Coronary artery (tissue), 2 donors: ENCODE measurements at regions not wholly inside any gene's neighbourhood (a gene's known extent, or its start where the extent isn't known, plus 50 kb on each side); places are given as distances from the start of the nearest gene placed in this dataset.

Experiments
- DNase-seq: peaks from one replicate; pipeline ENCODE4 v3.0.0-alpha.2; 2017; ENCODE audit warnings: low spot score
- H3K27ac ChIP-seq, 2 donors: fragments of 200-600 bp; sonication (generic); one replicate each; pipeline ENCODE4 v1.5.1; 2016 to 2019
- H3K4me3 ChIP-seq: fragments of 200-600 bp; sonication (generic); 2 replicates; pipeline ENCODE4 v1.5.1; 2016; ENCODE audit warnings: mild to moderate bottlenecking, moderate library complexity
- TF ChIP-seq, protein P1 (sequence below): fragments of 200-600 bp; sonication (generic); IDR thresholded peaks from one replicate; pipeline ENCODE4 v1.5.1; 2019; ENCODE audit warnings: antibody characterized with exemption

DNA sequence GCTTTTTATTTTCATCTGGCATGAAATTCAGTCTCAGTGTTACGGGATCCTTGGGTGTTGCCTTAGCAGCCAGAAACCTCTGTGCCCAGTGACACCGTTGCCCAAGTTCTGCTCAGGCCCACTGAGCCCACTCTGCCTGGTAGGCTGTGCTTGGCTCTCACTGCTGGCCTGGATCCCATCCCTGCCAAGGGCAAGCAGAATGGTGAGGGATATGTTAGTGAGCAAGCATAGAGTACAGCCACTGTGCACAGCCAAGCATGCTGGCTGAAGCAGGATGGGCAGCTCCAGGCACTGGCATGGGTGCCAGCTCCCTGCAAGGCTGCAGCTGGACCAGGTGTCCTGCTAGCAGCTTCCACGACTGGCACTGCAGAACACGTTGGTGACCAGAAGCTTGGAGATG lies 194.7 kb upstream of the TFPI start:
- no peak overlapping the region for H3K27ac ChIP-seq
- TF ChIP-seq, protein P1, sequence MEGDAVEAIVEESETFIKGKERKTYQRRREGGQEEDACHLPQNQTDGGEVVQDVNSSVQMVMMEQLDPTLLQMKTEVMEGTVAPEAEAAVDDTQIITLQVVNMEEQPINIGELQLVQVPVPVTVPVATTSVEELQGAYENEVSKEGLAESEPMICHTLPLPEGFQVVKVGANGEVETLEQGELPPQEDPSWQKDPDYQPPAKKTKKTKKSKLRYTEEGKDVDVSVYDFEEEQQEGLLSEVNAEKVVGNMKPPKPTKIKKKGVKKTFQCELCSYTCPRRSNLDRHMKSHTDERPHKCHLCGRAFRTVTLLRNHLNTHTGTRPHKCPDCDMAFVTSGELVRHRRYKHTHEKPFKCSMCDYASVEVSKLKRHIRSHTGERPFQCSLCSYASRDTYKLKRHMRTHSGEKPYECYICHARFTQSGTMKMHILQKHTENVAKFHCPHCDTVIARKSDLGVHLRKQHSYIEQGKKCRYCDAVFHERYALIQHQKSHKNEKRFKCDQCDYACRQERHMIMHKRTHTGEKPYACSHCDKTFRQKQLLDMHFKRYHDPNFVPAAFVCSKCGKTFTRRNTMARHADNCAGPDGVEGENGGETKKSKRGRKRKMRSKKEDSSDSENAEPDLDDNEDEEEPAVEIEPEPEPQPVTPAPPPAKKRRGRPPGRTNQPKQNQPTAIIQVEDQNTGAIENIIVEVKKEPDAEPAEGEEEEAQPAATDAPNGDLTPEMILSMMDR: no peak
- no peak for DNase-seq

DNA sequence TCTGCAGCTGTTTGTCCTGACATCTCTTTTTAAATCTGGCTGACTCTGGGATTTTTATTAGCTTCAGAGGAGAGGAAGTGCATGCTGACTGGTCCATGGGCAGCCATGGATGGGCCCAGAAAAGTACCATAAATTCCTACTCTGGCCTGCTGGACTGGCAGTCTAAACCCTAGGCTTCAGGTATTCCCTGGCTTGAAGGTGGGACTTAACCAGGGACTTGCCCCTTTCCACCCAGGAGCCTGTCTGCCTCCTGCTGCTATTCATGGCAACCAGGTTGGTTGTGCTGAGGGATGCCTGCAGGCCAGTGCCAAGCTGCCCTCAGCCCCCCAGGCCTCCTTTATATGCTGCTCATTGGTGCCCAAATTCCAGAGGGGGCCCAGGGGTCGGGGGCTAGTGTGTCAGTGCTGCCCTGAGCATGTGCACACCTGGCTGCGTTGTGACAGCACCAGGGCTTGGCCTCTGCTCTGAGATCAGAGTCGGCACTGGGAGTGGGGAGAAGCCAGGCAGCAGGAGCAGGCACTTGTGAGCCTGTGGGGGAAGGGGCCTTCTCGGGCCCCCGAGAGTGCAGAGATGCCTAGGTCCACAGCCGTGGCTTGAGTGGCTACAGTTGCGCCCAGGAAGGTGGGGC lies 195.7 kb upstream of the TFPI start:
- DNase-seq: no peak
- no peak overlapping the region for H3K4me3 ChIP-seq
- no peak overlapping the region for H3K27ac ChIP-seq
- TF ChIP-seq, protein P1: no peak

More for the DNA sequence above, 194.7 kb upstream of the TFPI start:
- H3K4me3 ChIP-seq: no peak overlapping the region

DNA sequence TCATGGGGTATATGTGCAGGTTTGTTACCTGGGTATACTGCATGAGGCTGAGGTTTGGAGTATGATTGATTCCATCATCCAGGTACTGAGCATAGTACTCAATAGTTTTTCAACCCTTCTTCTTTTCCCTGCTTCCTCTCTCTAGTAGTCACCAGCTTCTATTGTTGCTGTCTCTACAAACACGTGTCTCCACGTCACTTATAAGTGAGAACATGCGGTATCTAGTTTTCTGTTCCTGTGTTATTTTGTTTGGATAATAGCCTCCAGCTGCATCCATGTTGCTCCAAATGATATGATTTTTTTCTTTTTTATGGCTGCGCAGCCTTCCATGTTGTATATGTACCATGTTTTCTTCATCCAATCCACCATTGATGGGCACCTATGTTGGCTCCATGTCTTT lies 214.8 kb upstream of the TFPI start:
- Histone ChIP-seq H3K27ac (no peak overlapping the region), H3K4me3 (no peak overlapping the region)
- TF ChIP-seq, protein P1: no peak
- no peak for DNase-seq

DNA sequence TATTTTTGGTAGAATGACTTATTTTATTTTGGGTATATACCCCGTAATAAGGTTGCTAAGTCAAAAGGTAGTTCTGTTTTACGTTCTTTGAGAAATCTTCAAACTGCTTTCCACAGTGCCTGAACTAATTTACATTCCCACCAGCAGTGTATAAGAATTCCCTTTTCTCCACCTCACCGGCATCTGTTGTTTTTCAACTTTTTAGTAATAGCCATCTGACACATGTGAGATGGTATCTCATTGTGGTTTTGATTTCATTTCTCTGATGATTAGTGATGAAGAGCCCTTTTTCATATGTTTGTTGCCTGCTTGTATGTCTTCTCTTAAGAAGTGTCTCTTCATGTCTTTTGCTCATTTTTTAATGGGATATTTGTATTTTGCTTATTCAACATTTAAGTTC lies 215.2 kb upstream of the TFPI start:
- Histone ChIP-seq H3K4me3 (no peak overlapping the region), H3K27ac (no peak overlapping the region)
- TF ChIP-seq, protein P1: no peak
- DNase-seq: no peak

DNA sequence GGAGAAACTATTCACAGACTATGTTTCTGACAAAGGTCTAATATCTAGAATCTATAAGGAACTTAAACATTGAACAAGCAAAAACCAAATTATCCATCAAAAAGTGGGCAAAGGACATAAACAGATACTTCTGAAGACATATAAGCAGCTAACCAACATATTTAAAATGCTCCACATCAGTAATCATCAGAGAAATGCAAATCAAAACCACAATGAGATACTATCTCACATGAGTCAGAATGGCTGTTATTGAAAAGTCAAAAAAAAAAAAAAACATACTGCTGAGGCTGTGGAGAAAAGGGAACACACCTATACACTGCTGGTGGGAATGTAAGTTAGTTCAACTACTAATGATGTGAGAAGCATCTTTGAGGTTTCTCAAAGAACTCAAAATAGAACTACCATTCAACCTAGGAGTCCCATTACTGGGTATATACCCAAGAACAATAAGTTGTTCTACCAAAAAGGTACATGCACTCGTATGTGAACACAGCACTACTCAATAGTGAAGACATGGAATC lies 220.4 kb upstream of the TFPI start:
- TF ChIP-seq, protein P1: no peak
- Histone ChIP-seq H3K4me3 (no peak overlapping the region), H3K27ac (no peak overlapping the region)
- DNase-seq: no peak

DNA sequence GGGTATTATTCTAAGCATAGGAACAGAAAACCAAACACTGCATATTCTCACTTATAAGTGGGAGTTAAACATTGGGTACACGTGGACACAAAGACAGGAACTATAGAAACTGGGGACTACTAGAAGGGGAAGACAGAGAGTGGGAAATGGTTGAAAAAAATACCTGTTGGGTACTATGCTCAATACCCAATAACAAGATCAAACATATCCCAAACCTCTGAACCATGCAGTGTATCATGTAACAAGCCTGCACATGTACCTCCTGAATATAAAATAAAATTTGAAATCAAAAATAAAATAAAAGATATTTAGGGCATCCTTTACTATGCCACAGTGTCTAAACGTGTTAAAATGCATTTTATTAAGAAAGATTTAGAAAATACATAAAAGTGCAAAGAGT lies 221.0 kb upstream of the TFPI start:
- TF ChIP-seq, protein P1: no peak
- no peak for DNase-seq

DNA sequence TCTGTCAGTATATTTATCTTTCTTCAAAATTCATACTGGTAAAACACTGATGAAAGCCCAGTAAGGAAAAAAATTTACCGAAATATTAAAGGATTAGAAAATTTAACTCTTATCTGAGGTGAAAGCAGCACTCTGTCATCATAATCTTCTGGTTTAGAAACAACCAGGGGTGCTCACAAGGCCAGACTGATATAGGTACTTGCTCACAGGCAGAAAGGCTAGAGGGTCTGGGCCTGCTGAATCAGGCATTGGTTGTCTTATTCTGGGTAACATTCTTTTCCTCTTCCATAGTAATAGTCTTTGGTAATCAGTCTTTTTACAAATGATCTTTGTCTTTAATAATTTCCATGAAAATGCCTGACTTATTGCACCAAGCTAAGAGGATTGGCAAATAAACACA lies 221.4 kb upstream of the TFPI start:
- no peak for DNase-seq
- Histone ChIP-seq H3K27ac (no peak overlapping the region), H3K4me3 (no peak overlapping the region)
- TF ChIP-seq, protein P1: no peak

More for the DNA sequence above, 221.0 kb upstream of the TFPI start:
- Histone ChIP-seq H3K27ac (no peak overlapping the region), H3K4me3 (no peak overlapping the region)
